RKO (cell line): ENCODE measurements at regions not wholly inside any gene's neighbourhood (a gene's known extent, or its start where the extent isn't known, plus 50 kb on each side); places are given as distances from the start of the nearest gene placed in this dataset.
"Not testable (repeated sequence)": the region's sequence is repeated elsewhere in the genome, so short reads cannot be mapped to it uniquely, and the experiment has no call there.

Experiments
- DNase-seq: peaks from one replicate; pipeline ENCODE4 v3.0.0-alpha.2; 2016; ENCODE audit warnings: low spot score

GRCh38 chr4:13902146-13902545 is 274.6 kb upstream of the BOD1L1 start:
- DNase-seq: no peak

- no peak for DNase-seq
Observed at GRCh38 chr4:13903061-13903460, 275.5 kb upstream of the BOD1L1 start.

GRCh38 chr4:13903901-13904300 is 276.4 kb upstream of the BOD1L1 start:
- DNase-seq: no peak

- DNase-seq: peak; percentile 8
Observed at GRCh38 chr4:13905543-13905942, 278.0 kb upstream of the BOD1L1 start.

GRCh38 chr4:13906727-13907126 is 279.2 kb upstream of the BOD1L1 start:
- no peak for DNase-seq

- peak; percentile 76 for DNase-seq
Observed at GRCh38 chr4:13907255-13907751, 279.8 kb upstream of the BOD1L1 start.

GRCh38 chr4:13908455-13908854 is 280.9 kb upstream of the BOD1L1 start:
- DNase-seq: no peak

GRCh38 chr4:13910556-13910955 is 283.0 kb upstream of the BOD1L1 start:
- no peak for DNase-seq

GRCh38 chr4:13911256-13911655 is 283.7 kb upstream of the BOD1L1 start:
- no peak for DNase-seq

- DNase-seq: no peak
Observed at GRCh38 chr4:13912436-13912925, 285.0 kb upstream of the BOD1L1 start.

GRCh38 chr4:13912966-13913365 is 285.4 kb upstream of the BOD1L1 start:
- DNase-seq: no peak

GRCh38 chr4:13917015-13917414 is 289.5 kb upstream of the BOD1L1 start:
- DNase-seq: no peak

GRCh38 chr4:13918110-13918509 is 290.6 kb upstream of the BOD1L1 start:
- DNase-seq: peak; percentile 37

GRCh38 chr4:13918991-13919441 is 291.5 kb upstream of the BOD1L1 start:
- no peak for DNase-seq

GRCh38 chr4:13920111-13920875 is 292.8 kb upstream of the BOD1L1 start:
- DNase-seq: no peak

- DNase-seq: peak; percentile 83
Observed at GRCh38 chr4:13920901-13921300, 293.4 kb upstream of the BOD1L1 start.

GRCh38 chr4:13921805-13922204 is 294.3 kb upstream of the BOD1L1 start:
- DNase-seq: no peak

- no peak for DNase-seq
Observed at GRCh38 chr4:13922459-13922858, 294.9 kb upstream of the BOD1L1 start.

- no peak for DNase-seq
Observed at GRCh38 chr4:13922873-13923645, 295.5 kb upstream of the BOD1L1 start.

- not testable (repeated sequence) for DNase-seq
Observed at GRCh38 chr4:13924900-13925299, 297.4 kb upstream of the BOD1L1 start.

- no peak for DNase-seq
Observed at GRCh38 chr4:13928214-13928613, 300.7 kb upstream of the BOD1L1 start.

GRCh38 chr4:13930155-13930554 is 302.6 kb upstream of the BOD1L1 start:
- no peak for DNase-seq

- no peak for DNase-seq
Observed at GRCh38 chr4:13933191-13933590, 305.7 kb upstream of the BOD1L1 start.
